GM18511 (cell line): ENCODE measurements at regions not wholly inside any gene's neighbourhood (a gene's known extent, or its start where the extent isn't known, plus 50 kb on each side); places are given as distances from the start of the nearest gene placed in this dataset.

Experiments used
- ATAC-seq: cut with Tn5 transposase; IDR thresholded peaks from one replicate; pipeline ENCODE4 v1.9.1; 2021; ENCODE audit warnings: mild to moderate bottlenecking, moderate library complexity; ENCODE audit not compliant: unreplicated experiment

GRCh38 chr7:156115582-156115981 lies 303.3 kb upstream of the SHH start:
- ATAC-seq = no peak

GRCh38 chr7:156113731-156114130 lies 301.5 kb upstream of the SHH start:
- no peak for ATAC-seq

DNA sequence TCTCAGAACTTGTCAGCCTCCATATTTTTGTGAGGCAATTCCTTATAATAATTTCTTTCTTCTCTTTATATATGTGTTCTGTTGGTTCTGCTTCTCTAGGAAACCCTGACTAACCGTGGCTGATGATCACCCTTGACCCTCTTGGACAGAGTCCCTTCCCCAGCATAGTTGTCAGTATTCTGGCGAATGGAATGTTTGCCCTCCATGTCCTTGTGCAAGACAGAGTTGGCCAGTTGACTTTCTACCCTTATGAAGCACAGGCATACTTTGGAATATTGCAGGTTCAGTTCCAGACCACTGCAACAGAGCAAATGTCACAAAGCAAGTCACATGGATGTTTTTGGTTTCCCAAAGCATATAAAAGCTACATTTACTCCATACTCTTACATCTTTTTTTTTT lies 297.7 kb upstream of the SHH start:
- ATAC-seq = no peak

DNA sequence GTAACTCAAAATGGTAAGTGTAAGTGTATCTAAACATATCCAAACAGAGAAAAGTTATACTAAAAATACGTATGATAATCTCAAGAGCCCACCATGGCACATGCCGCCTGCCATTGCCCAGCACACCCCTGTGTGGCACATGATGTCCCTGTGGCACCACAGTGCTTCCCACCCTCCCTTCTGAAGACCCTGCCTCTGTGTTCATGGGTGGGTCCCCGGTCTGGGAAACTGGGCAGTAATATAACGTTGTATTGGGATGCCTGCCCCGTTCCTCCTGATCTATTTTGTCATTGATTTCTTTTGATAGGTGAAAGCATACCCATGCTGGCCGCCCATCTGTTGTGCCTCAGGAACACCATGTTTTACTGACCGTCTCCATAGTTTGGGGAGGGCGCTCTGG lies 296.8 kb upstream of the SHH start:
- ATAC-seq = no peak

DNA sequence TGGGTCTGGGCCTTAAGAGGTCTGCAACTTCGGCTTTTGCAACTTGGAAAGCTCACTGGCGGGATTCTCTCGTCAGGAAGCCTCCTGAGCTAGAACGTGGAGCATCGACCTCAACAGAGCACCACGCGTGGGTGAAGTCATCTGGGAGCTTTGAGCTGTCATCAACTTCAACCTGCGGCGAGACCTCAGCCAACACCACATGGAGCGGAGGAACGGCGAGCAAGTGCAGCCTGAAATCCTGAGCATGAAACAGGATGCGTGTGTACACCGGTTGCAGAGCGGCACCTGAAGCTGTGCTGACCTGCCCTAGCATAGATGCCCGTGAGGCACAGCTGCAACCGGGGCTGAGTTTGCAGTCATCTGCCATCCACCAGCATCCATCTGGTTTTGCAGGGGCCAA lies 295.7 kb upstream of the SHH start:
- no peak for ATAC-seq

- ATAC-seq = no peak
These were observed 293.8 kb upstream of the SHH start for GRCh38 chr7:156106107-156106426.

DNA sequence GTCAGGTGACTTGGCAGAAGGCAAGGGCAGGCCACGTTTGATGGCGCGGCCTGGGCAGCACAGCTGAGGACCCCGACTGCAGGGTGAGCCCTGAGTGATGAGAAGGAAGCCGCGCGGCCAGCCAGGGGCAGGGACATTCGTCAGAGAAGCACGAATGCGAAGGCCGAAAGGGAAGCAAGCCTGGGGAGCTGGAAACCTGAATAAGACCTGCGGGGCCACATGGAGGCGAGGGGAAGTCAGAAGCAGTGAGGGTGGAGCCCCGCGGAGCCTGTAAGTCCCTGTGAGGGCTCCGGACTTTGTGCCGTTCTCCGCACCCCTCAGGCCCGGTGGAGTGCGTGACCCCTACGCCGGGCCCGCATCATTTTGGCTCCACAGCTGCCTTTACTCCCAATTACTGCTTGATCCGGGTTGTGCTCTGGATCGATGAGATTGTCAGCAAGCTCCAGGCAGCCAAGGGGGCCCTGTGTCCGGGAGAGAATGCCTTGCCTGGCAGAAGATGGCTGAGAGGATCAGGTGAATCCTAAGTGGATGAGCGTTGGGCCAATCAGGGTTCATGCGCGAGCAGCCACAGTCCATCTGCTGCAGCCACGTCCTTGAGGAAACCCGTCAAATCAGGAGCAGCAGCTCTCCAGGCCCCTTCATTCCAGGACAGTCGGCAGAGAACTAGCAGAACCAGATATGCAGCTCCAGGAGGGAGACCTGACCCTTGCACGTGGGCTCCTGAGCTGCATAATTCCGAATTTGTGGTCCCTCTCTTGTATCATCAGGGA lies 293.3 kb upstream of the SHH start:
- no peak for ATAC-seq

- no peak for ATAC-seq
These were observed 292.5 kb upstream of the SHH start for GRCh38 chr7:156104501-156105336.

DNA sequence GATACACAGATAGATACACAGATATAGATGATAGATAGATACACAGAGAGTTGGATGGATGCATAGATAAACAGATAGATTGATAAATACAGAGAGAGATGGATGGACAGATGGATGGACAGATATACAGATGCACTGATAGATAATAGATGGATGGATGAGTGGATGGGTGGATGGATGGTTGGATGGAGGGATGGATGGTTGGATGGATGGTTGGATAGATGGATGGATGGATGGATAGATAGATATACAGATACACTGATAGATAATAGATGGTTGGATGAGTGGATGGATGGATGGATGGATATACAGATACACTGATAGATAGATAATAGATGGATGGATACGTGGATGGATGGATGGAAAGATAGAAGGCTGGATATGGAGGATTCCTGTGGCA lies 290.0 kb upstream of the SHH start:
- ATAC-seq = no peak

GRCh38 chr7:156101355-156101754 lies 289.1 kb upstream of the SHH start:
- no peak for ATAC-seq

DNA sequence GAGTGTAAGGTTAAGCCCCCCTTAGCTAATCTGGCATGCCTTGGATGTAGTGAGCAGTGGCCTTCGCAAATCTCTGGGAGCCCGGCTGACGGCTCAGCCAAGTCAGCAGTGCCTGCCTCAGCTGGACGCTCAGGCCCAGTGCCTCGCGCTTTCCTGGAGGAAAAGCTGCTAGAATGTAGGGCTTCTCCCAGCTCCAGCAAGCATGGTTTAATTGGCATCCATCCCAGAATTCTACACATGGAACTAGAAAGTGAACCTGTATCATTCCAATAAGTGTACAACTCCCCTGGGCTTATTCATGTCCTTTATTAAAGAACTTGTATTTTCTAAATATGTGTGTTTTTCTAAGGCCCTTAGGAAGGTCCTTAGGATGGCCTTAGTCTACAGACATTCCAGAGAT lies 287.8 kb upstream of the SHH start:
- ATAC-seq = no peak

DNA sequence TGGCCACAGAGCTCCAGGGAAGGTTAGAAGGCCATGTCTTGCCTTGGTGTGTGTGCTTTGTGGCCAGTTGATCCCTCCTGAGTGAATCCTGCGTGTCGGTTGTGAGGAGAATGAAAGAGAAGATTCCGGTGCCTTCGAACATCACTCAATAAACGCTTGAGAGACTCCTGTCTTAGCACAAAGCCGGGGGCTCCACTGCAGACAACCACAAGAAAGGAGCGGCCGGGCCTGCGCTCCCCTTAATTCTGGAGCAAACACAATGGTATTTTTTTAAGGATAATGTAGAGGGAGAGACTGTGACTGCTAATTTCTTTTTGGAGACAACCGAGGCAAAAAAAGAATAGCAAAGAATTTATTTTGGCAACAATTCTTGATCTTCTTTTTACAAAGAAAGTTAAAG lies 286.8 kb upstream of the SHH start:
- no peak for ATAC-seq

DNA sequence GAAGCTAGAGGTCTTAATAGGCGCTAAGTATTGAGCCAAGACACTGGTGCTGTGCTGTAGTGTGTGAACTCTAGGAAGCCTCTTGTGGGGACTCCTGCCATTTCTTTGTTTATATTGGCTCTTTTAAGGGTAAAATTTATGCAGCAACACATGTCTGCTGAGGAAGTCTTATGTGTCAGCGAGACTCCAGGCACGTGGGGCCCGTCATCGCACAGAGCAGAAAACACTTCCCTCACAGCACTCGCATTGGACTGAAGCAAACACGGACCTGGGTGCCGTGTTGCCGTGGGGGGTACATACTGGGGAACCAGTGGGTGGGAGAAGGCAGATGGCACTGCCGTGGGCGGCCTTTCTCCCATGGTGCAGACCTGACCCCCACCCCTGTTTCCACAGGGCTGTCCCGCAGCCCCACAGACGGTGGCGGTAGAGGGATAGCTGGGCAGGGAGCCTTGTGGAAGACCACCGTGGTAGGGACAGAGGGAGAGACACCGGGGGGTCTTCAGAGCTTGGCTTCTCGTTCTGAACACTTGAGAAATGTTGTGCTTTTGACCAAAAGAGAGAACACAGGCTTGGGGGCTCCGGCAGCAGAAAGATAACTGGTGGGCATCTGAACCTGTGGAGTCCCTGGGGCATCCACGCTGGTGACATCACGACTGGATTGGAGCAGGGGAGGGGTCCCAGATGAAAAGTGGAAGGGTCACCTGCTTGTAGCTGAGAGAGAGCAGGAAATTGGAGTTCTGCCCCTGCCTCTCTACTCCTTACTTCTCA lies 284.7 kb upstream of the SHH start:
- ATAC-seq = no peak

DNA sequence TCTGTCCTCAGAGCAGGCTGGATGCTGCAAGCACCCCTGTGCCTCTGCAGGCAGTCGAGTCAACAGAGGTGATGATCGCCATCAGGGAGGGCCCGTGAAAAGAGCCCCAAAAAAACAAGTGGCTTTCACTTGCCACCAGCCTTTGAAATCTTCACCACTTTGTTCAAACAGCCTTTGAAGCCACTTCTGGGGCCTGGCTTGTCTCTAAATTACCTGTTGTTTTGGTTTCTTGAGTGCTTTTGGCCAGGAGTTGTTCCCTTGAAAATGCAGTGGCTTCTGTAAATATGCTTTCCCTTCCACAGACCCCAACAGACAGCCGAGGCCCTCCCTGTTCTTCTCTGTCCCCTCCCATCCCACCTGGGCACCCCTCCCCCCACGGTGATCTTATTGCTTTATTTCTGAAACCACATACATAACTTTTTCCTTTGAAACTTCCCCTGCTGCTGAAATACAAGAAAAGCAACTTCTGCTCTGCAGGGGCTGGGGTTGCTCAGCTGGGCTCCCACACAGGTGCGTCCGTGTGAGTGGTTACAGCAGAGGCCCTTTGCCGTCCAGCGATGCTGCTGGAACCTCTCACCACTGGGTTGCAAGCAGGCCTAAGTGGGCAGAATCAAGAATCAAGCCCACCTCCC lies 283.8 kb upstream of the SHH start:
- ATAC-seq = no peak

DNA sequence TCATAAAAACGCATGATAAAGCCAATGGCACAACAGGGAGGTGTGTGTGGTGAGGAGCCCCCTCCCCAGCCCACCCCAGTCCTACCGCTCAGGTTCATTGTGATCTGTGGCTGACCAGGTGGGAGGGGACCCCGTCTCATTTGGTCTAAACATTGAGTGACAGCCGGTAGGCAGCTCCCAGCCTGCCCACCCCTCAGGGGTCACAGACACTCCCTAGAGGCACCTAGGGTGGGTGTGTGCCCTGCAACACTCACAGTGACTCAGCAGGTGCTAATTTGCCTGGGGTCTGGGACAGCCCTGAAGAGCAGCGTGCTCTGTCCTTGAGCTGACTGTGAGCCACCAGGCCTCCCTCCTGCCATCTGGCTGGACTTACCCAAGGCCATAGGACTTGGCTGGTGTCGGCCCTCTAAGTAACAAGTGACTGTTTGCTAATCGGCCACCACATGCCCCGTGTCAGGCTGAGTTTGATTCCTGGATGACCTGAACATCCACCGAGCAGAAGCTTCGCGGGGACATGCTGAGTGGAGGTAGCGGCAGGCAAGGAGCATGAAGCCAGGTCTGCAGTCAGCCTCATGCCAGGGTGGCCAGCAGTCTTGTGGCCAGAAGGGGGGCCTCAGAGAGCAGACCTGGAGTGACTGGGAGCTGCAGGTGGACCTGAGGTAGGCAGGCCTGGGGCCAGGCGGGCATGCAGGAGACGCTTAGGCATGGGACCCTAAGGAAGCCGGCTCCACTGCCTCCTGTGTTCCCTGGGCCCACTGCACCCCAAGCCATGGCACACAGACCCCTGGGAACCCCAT lies 282.3 kb upstream of the SHH start:
- no peak for ATAC-seq

- no peak for ATAC-seq
These were observed 280.0 kb upstream of the SHH start for GRCh38 chr7:156092307-156092706.

- ATAC-seq = no peak
These were observed 279.3 kb upstream of the SHH start for GRCh38 chr7:156091519-156092080.

DNA sequence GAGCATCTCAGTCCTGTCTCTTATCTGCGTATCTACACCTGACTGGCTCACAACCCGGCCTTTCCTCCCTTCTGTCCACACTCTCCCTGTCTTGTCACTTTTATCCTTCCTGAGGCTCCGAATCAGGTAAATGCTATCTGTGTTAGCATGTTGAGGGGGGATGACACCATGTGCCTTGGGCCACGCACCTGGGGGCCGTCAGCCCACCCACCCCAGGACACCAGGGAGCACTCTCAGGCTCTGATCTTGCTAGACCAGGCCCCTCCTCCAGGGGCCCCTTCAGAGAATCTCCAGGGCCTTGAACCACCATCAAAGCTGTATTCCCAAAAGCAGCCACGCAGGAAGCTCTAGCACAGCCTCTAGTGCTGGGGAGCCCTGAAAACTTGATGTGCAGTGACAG lies 278.7 kb upstream of the SHH start:
- no peak for ATAC-seq

GRCh38 chr7:156089222-156089621 lies 277.0 kb upstream of the SHH start:
- no peak for ATAC-seq

DNA sequence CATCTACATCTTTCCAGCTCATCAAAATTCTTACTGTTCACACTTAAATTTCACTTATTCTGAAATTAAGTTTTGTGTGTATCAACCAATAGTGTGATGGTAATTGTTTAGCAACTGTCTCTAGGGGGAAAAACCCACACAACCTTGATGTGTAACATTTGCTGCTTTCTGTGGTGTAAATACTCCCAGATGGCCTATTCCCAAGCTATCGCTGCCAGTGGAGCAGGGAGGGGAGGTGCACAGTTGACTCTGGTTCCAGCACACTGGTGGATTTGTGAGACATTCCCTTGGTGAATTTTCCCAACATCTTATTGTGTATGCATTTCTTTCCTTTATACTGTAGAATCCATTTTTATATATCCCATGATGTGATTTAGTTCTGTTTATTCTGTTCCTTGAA lies 275.9 kb upstream of the SHH start:
- ATAC-seq = no peak
